NB4 (cell line): ENCODE measurements at regions not wholly inside any gene's neighbourhood (a gene's known extent, or its start where the extent isn't known, plus 50 kb on each side); places are given as distances from the start of the nearest gene placed in this dataset.

Experiments used
- POLR2A ChIP-seq: IDR thresholded peaks from 2 replicates; pipeline ENCODE4 v1.6.1; 2011; ENCODE audit warnings: mild to moderate bottlenecking; ENCODE audit not compliant: insufficient read length; ENCODE audit errors: extremely low read depth
- TF ChIP-seq, protein P1 (sequence below): IDR thresholded peaks from one replicate; pipeline ENCODE4 v1.5.1; 2012; ENCODE audit warnings: low read depth, low read length
- TF ChIP-seq, protein P2 (sequence below): IDR thresholded peaks from 2 replicates; pipeline ENCODE4 v1.6.1; 2011; ENCODE audit warnings: low read depth, low read length

DNA sequence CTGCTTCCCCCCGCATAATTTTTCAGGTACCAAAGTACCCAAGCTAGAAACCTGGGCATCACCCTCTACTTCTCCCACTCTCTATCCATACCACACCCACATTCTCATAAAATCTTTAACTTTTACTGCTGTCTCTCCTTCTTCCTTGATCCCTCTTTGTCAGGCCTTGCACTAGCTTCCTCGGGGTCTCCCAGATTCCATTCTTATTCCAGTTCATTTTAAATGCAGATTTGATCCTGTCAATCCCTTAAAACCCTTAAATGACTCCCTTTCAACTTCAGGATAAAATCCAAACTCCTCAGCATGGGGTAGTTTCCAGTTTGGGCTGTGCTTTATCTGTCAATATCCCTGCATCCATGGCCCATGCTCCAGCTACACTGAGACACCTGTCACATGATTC is 343.5 kb downstream of the PBX1 start:
- TF ChIP-seq, protein P1, sequence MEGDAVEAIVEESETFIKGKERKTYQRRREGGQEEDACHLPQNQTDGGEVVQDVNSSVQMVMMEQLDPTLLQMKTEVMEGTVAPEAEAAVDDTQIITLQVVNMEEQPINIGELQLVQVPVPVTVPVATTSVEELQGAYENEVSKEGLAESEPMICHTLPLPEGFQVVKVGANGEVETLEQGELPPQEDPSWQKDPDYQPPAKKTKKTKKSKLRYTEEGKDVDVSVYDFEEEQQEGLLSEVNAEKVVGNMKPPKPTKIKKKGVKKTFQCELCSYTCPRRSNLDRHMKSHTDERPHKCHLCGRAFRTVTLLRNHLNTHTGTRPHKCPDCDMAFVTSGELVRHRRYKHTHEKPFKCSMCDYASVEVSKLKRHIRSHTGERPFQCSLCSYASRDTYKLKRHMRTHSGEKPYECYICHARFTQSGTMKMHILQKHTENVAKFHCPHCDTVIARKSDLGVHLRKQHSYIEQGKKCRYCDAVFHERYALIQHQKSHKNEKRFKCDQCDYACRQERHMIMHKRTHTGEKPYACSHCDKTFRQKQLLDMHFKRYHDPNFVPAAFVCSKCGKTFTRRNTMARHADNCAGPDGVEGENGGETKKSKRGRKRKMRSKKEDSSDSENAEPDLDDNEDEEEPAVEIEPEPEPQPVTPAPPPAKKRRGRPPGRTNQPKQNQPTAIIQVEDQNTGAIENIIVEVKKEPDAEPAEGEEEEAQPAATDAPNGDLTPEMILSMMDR = no peak
- TF ChIP-seq POLR2A = no peak
- TF ChIP-seq, protein P2, sequence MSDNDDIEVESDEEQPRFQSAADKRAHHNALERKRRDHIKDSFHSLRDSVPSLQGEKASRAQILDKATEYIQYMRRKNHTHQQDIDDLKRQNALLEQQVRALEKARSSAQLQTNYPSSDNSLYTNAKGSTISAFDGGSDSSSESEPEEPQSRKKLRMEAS = no peak
